Inflammatory macrophage treated with lipopolysaccharide for 4 hours (primary cell): ENCODE measurements at regions not wholly inside any gene's neighbourhood (a gene's known extent, or its start where the extent isn't known, plus 50 kb on each side); places are given as distances from the start of the nearest gene placed in this dataset.

Experiments used
- DNase-seq: peaks from one replicate; pipeline ENCODE4 v3.0.0-alpha.2; 2020

DNA sequence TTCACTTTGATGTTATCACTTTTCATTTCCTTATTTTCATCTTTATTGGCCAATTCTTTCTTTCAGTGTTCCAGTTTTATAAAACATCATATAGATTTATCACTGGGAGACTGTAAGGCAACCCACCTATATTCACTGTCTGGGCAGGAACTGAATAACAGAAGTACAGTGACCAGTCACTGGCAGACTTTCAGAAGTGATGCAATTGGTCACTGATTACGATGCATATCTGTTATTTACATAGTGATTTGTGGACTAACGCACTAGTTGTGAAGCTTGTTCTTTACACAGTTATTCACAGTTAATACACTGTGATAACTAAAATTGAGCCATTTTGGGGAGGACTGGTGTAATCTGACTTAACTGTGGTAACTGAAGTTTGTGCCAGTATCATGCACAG, 190.2 kb upstream of the DPH6 start:
- peak; percentile 10 for DNase-seq

- no peak for DNase-seq
Measured at GRCh38 chr15:35737441-35737840, 191.5 kb upstream of the DPH6 start.

- DNase-seq: no peak
Measured at GRCh38 chr15:35738370-35738769, 192.4 kb upstream of the DPH6 start.

DNA sequence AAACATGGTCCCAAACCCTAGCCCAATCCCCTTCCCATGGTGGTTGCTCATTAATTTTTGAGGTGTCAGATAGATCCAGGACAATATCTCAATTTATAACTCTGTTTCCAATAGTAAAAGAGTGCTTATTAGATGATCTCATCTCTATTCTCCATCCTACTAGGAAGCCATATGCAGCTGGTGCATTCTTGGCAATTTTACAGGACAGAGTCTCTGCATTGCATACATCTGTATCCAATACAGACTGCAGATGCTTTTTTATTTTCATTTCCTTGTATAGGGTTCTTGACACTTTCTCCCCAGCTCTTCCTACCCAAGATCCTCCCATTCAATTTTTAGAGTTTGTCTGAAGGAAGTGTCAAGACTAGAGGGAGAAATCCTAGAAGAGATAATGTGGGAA, 194.8 kb upstream of the DPH6 start:
- DNase-seq: no peak

DNA sequence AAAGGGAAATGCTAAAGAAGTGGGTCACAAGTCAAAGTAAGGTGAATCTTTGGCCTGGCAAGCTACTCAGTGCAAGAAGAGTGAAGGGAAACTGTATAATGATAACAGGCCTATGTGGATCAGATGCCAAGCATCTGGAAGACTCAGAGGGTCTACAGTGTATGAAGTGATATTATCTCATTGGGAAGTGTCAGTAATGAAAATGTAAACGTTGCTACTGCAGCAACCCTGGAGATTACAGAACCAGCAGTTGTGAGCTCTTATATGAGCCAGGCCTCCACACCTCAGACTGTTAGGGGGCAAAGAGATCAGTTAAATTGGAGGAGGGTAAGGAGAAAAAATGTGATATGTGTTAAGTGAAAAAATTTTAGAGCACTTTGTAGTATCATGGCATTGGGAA, 195.4 kb upstream of the DPH6 start:
- DNase-seq: no peak

DNA sequence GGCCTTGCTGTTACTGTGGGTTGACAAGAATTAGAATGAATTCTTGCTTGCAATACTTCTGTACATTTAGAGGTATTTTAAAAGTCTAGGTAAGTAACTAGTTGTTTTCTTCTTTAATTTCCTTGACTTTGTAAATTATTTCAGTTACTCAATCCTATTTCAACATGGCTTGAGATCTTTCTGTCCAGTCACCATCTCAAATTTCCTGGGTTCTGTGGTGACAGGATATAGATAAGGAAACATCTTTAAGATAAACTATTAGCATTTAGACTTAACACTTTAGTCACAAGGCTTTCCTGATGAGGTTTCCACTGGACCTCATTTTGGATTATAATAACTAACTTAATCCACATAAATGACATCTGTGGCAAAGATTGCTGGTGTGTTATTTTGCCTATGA, 195.9 kb upstream of the DPH6 start:
- no peak for DNase-seq

- DNase-seq: no peak
Measured at GRCh38 chr15:35743321-35743720, 197.4 kb upstream of the DPH6 start.

DNA sequence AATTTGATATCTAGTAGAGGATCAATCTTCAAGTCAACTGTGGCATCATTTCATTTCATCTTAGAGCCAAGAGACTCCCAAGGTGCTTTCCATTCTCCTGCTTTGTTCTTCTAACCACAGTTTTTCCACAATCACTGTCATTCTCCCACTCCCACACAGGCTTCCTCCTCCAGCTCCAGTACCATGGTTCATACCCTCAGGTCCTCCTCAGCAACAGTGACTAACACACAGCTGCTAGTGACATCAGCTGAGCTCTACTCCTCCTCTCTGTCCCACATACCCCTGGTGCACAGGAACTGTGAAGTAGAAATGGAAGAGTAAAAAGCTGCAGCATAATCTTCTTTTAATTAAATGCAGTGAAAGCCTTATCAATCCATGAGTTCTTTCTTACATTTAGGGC, 200.2 kb upstream of the DPH6 start:
- DNase-seq: peak; percentile 64

- no peak for DNase-seq
Measured at GRCh38 chr15:35748105-35748504, 202.1 kb upstream of the DPH6 start.

DNA sequence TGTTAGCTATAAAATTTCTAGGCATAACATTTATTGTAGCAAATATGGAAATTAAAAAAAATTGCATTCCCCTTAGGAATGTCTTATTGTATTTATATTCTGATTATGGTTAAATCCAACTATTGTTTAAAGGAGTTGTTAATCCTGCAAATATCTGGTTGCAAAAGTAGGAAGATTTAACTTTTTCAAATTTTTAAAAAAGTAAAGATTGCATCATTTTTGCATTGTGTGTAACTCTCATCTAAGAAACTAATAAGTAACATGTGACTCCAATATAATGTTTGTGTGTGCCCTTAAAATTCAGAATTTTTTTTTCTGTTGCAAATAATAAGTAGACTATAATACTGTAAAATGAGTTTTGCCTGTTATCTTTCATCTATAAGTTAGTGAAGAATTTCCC, 204.1 kb upstream of the DPH6 start:
- DNase-seq: no peak

- DNase-seq: peak; percentile 42
Measured at GRCh38 chr15:35751413-35752133, 205.6 kb upstream of the DPH6 start.

DNA sequence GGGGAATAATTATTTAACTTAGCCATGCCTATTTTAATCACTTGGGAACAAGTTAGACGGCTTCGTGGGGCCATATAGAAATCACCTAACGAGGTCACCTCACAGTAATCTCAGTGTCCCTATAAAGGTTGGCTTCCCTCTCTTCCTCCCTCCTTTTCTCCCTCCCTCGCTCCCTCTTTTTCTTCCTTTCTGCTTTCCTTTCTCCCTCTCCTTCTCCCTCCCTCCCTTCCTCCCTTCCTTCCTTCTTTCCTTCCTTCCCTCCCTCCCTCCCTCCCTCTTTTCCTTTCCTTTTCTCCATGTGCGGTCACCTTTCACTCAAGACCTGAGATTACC, 206.1 kb upstream of the DPH6 start:
- no peak for DNase-seq

GRCh38 chr15:35753486-35753885, 207.5 kb upstream of the DPH6 start:
- DNase-seq: no peak

DNA sequence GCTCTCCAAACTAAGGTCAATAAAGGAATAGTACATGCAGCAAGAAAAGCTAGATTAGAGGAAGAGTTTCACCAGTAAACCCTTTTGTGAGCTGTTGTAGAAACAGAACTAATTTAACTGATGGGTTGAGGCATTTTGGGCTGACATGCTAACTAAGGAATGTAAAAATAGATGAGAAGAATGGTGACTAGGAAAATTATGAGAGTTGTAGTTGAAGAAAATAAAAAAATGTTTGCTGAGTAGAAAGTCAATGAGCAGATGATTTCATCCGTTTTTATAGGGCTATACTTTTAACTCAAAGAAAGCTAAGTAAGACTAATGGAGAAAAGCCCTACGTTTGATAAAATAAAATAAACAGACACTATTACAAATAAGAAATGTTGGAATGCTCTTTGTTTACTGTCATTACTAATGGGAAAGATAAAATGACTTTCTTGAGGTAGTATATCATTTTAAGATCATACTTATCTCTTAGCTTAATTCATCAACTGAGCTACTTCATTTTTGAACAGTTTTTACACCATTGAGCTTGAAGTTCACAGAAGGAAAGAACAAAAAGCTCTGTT, 209.4 kb upstream of the DPH6 start:
- DNase-seq: no peak

DNA sequence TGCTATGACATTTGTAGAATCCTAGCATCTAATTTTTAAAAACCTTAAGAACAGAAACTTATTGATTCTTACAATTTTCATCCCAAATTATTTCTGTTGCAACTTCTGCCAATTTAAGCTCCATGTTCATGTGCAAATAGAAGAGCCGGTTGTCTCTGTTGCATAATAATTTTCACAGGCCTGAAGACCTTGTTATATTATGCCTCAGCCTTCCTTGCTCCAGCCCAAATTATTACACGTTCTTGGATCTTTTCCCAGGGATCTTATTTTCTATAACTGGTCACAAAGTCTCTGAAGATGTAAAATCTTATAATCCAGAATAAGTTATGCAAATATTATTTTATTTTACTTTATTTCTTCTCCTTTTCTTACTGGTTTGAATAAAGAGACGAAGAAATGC, 210.7 kb upstream of the DPH6 start:
- no peak for DNase-seq

GRCh38 chr15:35757361-35757760, 211.4 kb upstream of the DPH6 start:
- no peak for DNase-seq

GRCh38 chr15:35757765-35758164, 211.8 kb upstream of the DPH6 start:
- DNase-seq: no peak

DNA sequence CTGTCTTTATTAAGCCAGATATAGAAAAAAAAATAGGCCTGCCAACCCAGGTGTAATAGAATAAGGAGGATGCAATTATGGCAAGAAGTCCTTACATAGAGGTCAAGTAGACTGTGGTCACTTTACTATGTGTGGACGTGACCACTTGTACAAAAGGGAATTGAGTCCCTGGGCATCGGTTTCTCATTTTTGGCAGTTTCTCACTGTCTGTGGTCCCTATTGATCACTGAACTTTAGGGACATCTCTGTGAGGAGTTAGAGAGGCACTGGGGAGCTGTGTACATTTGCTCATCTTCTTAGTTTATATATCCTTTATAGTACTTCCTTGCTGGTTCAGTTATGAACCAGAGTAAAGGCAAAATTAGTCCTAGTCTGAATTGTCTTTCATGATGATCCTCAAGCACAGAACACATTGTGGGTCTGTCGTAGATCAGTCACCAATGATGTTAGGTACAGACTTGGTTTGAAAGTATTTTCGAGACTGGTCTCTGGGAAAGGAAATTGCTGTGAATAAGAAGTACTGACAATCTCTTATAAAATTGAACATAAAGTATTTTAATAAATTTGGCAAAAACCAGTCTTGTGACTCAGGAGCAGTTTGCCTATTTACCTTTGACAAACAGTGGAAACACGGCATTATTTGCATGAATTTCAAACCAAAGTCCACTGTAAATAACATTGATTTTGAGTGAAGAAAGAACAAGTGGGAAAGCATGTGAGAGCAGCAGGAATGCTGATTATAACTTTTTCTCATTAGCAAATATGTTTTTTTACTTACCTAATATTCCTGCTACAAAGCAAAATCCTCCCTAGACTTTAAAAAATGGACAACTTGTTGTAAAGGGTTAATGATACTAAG, 218.9 kb upstream of the DPH6 start:
- no peak for DNase-seq

DNA sequence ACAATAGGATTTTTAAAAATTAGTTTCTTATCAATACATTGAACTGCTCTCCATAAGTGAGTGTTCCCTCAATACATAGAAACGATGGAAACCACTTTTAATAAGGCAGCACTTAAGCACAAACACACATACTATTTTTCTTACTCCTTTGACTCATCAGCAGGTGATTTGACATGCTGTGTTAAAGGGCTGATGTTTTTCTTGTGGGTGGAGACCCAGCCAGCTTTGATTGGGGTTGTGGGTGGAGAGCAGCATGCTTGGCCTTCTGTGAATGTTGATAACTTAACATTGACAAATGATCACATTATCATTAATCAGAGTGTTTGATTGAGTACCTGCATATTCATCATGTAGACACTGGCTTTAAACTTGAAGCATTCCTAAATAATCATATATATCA, 223.0 kb upstream of the DPH6 start:
- DNase-seq: no peak

- no peak for DNase-seq
Measured at GRCh38 chr15:35769656-35770055, 223.7 kb upstream of the DPH6 start.

- no peak for DNase-seq
Measured at GRCh38 chr15:35771746-35772442, 225.9 kb upstream of the DPH6 start.

- DNase-seq: no peak
Measured at GRCh38 chr15:35774653-35775052, 228.7 kb upstream of the DPH6 start.

DNA sequence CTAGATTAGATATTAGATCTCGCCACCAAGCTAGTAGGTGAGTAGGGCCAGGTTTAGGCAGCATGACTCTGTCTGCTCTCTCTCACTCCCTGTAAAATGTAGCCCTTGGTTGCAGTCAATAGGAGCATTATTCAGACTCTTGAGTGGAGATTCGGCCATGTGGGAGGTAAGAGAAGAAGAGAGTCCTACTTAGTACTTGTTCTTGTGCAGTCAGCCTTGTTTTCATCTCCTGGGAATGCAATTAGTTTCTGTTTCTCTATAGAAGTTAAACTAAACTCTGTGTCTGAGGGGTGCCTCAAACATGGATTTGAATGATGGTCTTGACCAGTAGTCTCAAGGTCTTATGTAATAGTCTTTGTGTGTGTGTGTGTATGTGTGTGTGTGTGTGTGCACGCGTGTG, 229.5 kb upstream of the DPH6 start:
- no peak for DNase-seq

DNA sequence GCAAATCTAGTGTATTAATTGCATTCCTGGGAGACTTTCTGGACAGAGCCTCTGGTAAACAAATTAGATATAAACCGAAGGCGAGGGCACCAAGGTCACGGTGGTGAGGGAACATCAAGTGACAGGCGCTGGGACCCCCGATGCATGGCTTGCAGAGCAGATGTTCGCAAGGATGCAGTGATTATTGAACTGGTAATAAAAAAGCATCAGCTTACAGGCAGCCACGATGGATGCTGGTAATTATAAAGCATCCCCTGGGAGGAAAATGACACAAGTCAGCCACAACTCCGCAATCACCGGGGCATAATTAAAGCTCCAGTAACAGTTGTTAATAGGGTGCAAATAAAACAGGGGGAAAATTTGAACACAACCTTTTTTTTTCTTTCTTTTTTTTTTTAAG, 231.1 kb upstream of the DPH6 start:
- DNase-seq: no peak
